Ovary (tissue), 7 donors: ENCODE measurements at regions not wholly inside any gene's neighbourhood (a gene's known extent, or its start where the extent isn't known, plus 50 kb on each side); places are given as distances from the start of the nearest gene placed in this dataset.

ENCODE experiments used
- DNase-seq, 5 donors: peaks; one replicate each; pipeline ENCODE4 v3.0.0-alpha.2; 2019 to 2020
- H3K27ac ChIP-seq, 2 donors: fragments of 200-600 bp; one replicate each; pipeline versions ENCODE4 v1.5.1 to v1.8.0; 2019 to 2022
- H3K27me3 ChIP-seq: fragments of 200-600 bp; one replicate; pipeline ENCODE4 v1.8.0; 2022
- H3K36me3 ChIP-seq: fragments of 200-600 bp; sonication (generic); one replicate; pipeline ENCODE4 v1.5.1; 2019
- H3K4me1 ChIP-seq: one replicate; pipeline ENCODE4 v1.8.1; 2013; ENCODE audit warnings: mild to moderate bottlenecking, moderate library complexity; ENCODE audit not compliant: insufficient read depth
- H3K4me3 ChIP-seq: fragments of 200-600 bp; sonication (generic); one replicate; pipeline ENCODE4 v1.5.1; 2017
- H3K9me3 ChIP-seq, 2 donors: fragments of 200-600 bp in 1 of 2; sonication (generic) in 1 of 2; one replicate each; pipeline versions ENCODE4 v1.5.1 to v1.8.1; 2013 to 2019; ENCODE audit warnings: mild to moderate bottlenecking in 1 of 2, moderate library complexity in 1 of 2
- CTCF ChIP-seq, 3 donors: fragments of 450-650 bp in 2 of 3; fragments of 200-600 bp in 1 of 3; IDR thresholded peaks; one replicate each; pipeline versions ENCODE4 v1.5.1 to v1.8.0; 2016 to 2022; ENCODE audit warnings: antibody characterized with exemption in 3 of 3, mild to moderate bottlenecking in 1 of 3
- EP300 ChIP-seq: sonication (generic); formaldehyde crosslinking; IDR thresholded peaks from one replicate; pipeline ENCODE4 v1.6.1; 2017; ENCODE audit warnings: antibody characterized with exemption
- POLR2A ChIP-seq: fragments of 450-650 bp; IDR thresholded peaks from one replicate; pipeline ENCODE4 v1.6.1; 2017; ENCODE audit warnings: antibody characterized with exemption, mild to moderate bottlenecking, moderate library complexity
- WGBS, 3 donors: extraction: QIAGEN DNeasy Blood & Tissue Kit in 1 of 3; methylation state at CpG; one replicate each; pipeline versions ENCODE4 v1.1.5 to v1.1.7; 2013 to 2017; 5-methylcytosine and 5-hydroxymethylcytosine counted together
- intact Hi-C, 4 donors: fragments of 100-400 bp; cut with DNase I; formaldehyde crosslinking; loops; one replicate each; pipeline versions ENCODE4 v1.11.0 to v1.15.1; 2022 to 2023
- donor health status: DM: no; HTN: no; CAD: no; lungs with moderate emphysema.
- donor health status: DM: no; HTN: no; CAD: no.
- donor health status: Bipolar disorder and iron deficiency.
- donor health status: DM: no; HTN: no; CAD: no.
- donor health status: DM: yes; HTN: yes; CAD: no.

GRCh38 chr14:62189698-62190097 is 427.5 kb downstream of the SNAPC1 start:
- H3K4me3 ChIP-seq, result no peak overlapping the region
- H3K27ac ChIP-seq, result no peak overlapping the region
- 0% methylated on average over 1 of the region's 1 CpG for WGBS, 3 donors
- no peaks in the 10 kb centered on the region for H3K27me3 ChIP-seq
- H3K36me3 ChIP-seq, result no peaks in the 10 kb centered on the region
- intact Hi-C loops, result no loop called here
- H3K9me3 ChIP-seq, result no peaks in the 10 kb centered on the region
- DNase-seq, result no peak
- TF ChIP-seq POLR2A, result no peak
- TF ChIP-seq CTCF (IDR thresholded peaks at IDR 0.05), result no peak
- TF ChIP-seq EP300, result no peak
- no peaks in the 10 kb centered on the region for H3K4me1 ChIP-seq

- Histone ChIP-seq H3K4me3 (no peak overlapping the region), H3K36me3 (no peaks in the 10 kb centered on the region), H3K9me3 (no peaks in the 10 kb centered on the region), H3K27me3 (no peaks in the 10 kb centered on the region), H3K27ac (no peak overlapping the region), H3K4me1 (no peaks in the 10 kb centered on the region)
- TF ChIP-seq POLR2A (no peak), EP300 (no peak), CTCF (IDR thresholded peaks at IDR 0.05) (no peak)
- intact Hi-C loops, result no loop called here
- no peak for DNase-seq
- 49 to 62% (median 61%) methylated on average over 3 of the region's 3 CpGs for WGBS, 3 donors
These were observed 444.2 kb downstream of the SNAPC1 start for GRCh38 chr14:62206456-62206855.

GRCh38 chr14:62209287-62209899 is 447.2 kb downstream of the SNAPC1 start:
- H3K4me3 ChIP-seq, result no peak overlapping the region
- no peaks in the 10 kb centered on the region for H3K9me3 ChIP-seq
- H3K27me3 ChIP-seq, result no peaks in the 10 kb centered on the region
- intact Hi-C loops, result no loop called here
- 68 to 78% (median 76%) methylated on average over 3 of the region's 3 CpGs for WGBS, 3 donors
- TF ChIP-seq POLR2A (no peak), CTCF (IDR thresholded peaks at IDR 0.05) (no peak), EP300 (no peak)
- H3K36me3 ChIP-seq, result no peaks in the 10 kb centered on the region
- H3K27ac ChIP-seq, result no peak overlapping the region
- H3K4me1 ChIP-seq, result no peaks in the 10 kb centered on the region
- DNase-seq, result no peak

GRCh38 chr14:62213516-62213915 is 451.3 kb downstream of the SNAPC1 start:
- Histone ChIP-seq H3K9me3 (no peaks in the 10 kb centered on the region), H3K27me3 (no peaks in the 10 kb centered on the region), H3K27ac (no peak overlapping the region), H3K4me3 (no peak overlapping the region), H3K36me3 (no peaks in the 10 kb centered on the region), H3K4me1 (no peaks in the 10 kb centered on the region)
- TF ChIP-seq POLR2A (no peak), EP300 (no peak), CTCF (IDR thresholded peaks at IDR 0.05) (no peak)
- intact Hi-C loops, result no loop called here
- 5 to 11% (median 7%) methylated on average over 3 of the region's 3 CpGs for WGBS, 3 donors
- no peak for DNase-seq
